K562 (cell line): ENCODE measurements at regions not wholly inside any gene's neighbourhood (a gene's known extent, or its start where the extent isn't known, plus 50 kb on each side); places are given as distances from the start of the nearest gene placed in this dataset.

Source experiments
- CBX8 ChIP-seq: fragments of 200-600 bp; sonication (generic); IDR thresholded peaks from 2 replicates; pipeline ENCODE4 v1.6.1; 2012; ENCODE audit warnings: borderline replicate concordance, mixed run types, low read depth, mild to moderate bottlenecking, moderate library complexity, mixed read lengths, low read length, control low read depth, inconsistent platforms; ENCODE audit not compliant: poor library complexity, severe bottlenecking; ENCODE audit errors: extremely low read depth
- CREB1 ChIP-seq, 2 experiments: sonication (generic) in 1 of 2; formaldehyde crosslinking in 1 of 2; IDR thresholded peaks; 2 replicates each; pipeline versions ENCODE4 v1.6.1 to v1.8.0; 2012 to 2022; ENCODE audit warnings: inconsistent platforms in 1 of 2, mild to moderate bottlenecking in 1 of 2, missing genetic modification reagents in 1 of 2, moderate library complexity in 1 of 2
- CTCF ChIP-seq, 3 experiments: IDR thresholded peaks in 2 of 3; conservative IDR thresholded peaks in 1 of 3; 2 replicates each; pipeline ENCODE4 v1.5.1; 2011 to 2012; ENCODE audit warnings: low read length in 3 of 3, mild to moderate bottlenecking in 3 of 3, control low read depth in 2 of 3, improper control_type of control experiment in 1 of 3, inconsistent platforms in 1 of 3, low read depth in 1 of 3, mixed read lengths in 1 of 3, moderate library complexity in 1 of 3; ENCODE audit not compliant: insufficient read depth in 2 of 3
- EGR1 ChIP-seq: fragments of 450-650 bp; conservative IDR thresholded peaks from 2 replicates; pipeline ENCODE4 v1.6.1; 2017; ENCODE audit warnings: mild to moderate bottlenecking
- POLR2AphosphoS5 ChIP-seq: IDR thresholded peaks from 2 replicates; pipeline ENCODE4 v1.6.1; 2011; ENCODE audit warnings: mild to moderate bottlenecking, low read depth, low read length, moderate library complexity; ENCODE audit not compliant: control insufficient read depth, insufficient read depth
- RNF2 ChIP-seq: sonication (generic); IDR thresholded peaks from 2 replicates; pipeline ENCODE4 v1.6.1; 2016

DNA sequence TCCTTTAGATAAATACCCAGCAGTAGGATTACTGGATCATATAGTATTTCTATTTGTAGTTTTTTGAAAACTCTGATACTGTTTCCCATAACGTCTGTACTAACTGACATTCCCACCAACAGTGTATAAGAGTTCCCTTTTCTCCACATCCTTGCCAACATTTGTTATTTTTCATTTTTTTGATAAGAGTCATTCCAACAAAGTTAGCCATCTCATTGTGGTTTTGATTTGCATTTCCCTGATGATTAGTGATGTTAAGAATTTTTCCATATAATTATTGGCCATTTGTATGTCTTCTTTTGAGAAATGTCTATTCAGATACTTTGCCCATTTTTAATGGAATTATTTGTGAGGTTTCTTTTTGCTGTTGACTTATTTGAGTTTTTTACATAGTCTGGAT lies 486.0 kb downstream of the FLRT2 start:
- no peak for TF ChIP-seq CBX8
- no peak for TF ChIP-seq CREB1 (IDR thresholded peaks at IDR 0.05)
- no peak for TF ChIP-seq CREB1 (CRISPR knock-in tag; IDR thresholded peaks at IDR 0.05)
- TF ChIP-seq EGR1 = no peak
- no peak for TF ChIP-seq RNF2
- TF ChIP-seq POLR2AphosphoS5 = no peak
- TF ChIP-seq CTCF (IDR thresholded peaks at IDR 0.05 in 2 of 3, conservative IDR thresholded peaks at IDR 0.05 in 1 of 3; ENCODE audit: insufficient read depth in 2 of 3, low read depth in 1 of 3, low read length in 3 of 3) = no peak
